BLaER1 treated with 17β-estradiol and CSF1 and Interleukin-3, amounts not matched to agents 10 nM and 100 nM (cell line): ENCODE measurements at regions not wholly inside any gene's neighbourhood (a gene's known extent, or its start where the extent isn't known, plus 50 kb on each side); places are given as distances from the start of the nearest gene placed in this dataset.

Experiments used
- H3K27ac ChIP-seq, 11 experiments: shearing (Covaris generic); formaldehyde crosslinking; 2 replicates each; pipeline ENCODE4 v1.8.1; 2022
- H3K27me3 ChIP-seq, 11 experiments: shearing (Covaris generic); formaldehyde crosslinking; 2 replicates each; pipeline ENCODE4 v1.8.1; 2022
- H3K36me3 ChIP-seq, 11 experiments: shearing (Covaris generic); formaldehyde crosslinking; 2 replicates each; pipeline ENCODE4 v1.8.1; 2022
- H3K4me1 ChIP-seq, 10 experiments: shearing (Covaris generic); formaldehyde crosslinking; 2 replicates each; pipeline ENCODE4 v1.8.1; 2022
- H3K4me2 ChIP-seq, 11 experiments: shearing (Covaris generic); formaldehyde crosslinking; 2 replicates each; pipeline ENCODE4 v1.8.1; 2022
- H3K4me3 ChIP-seq, 10 experiments: shearing (Covaris generic); formaldehyde crosslinking; 2 replicates each; pipeline ENCODE4 v1.8.1; 2022
- H3K9ac ChIP-seq, 11 experiments: shearing (Covaris generic); formaldehyde crosslinking; 2 replicates each; pipeline ENCODE4 v1.8.1; 2022
- H3K9me3 ChIP-seq, 11 experiments: shearing (Covaris generic); formaldehyde crosslinking; replicated peaks in 1 of 11; 2 replicates each; pipeline ENCODE4 v1.8.1; 2022
- H4K20me1 ChIP-seq, 11 experiments: shearing (Covaris generic); formaldehyde crosslinking; 2 replicates each; pipeline ENCODE4 v1.8.1; 2022
- Cebpa-rat ChIP-seq, 11 experiments: shearing (Covaris generic); IDR thresholded peaks; 2 replicates each; pipeline ENCODE4 v1.8.1; 2022

DNA sequence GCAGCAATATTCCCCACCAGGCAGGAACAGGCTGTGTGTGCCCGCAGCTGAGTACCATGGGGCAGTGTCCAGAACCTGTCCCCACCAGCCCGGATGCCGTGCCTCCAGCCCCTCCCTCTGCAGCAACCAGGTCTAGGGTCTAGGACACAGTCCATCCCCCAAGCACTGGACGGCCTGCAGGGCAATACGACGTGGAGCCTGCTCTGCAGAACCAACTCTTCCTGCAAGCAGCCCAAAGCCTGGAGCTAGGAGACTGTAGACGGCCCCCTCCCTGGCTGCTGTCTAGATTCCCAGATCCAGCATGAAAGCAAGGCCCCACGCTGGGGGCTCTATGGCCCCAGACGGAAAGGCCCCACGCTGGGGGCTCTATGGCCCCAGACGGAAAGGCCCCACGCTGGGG lies 128.2 kb upstream of the AFDN start:
- Histone ChIP-seq H3K36me3 (no peaks in the 10 kb centered on the region), H3K4me1 (peaks cover 48 to 76% (median 59%) of the 10 kb centered on the region in 10 experiments), H3K27me3 (no peaks in the 10 kb centered on the region), H3K4me2 (peak overlapping the region; percentile 88 to 96 (median 91)), H4K20me1 (no peaks in the 10 kb centered on the region), H3K9ac (peak overlapping the region; percentile 75 to 89 (median 85); a peak in 21 of 22 replicates), H3K9me3 (peaks cover 0 to 4% (median 0%) of the 10 kb centered on the region in 11 experiments; a peak in 5 of 22 replicates), H3K27ac (peak overlapping the region; percentile 86 to 99 (median 95)), H3K4me3 (peak overlapping the region in 8 of 10 experiments; percentile 10 to 59 (median 46); a peak in 11 of 20 replicates)
- TF ChIP-seq Cebpa-rat (IDR thresholded peaks at IDR 0.05): no peak

DNA sequence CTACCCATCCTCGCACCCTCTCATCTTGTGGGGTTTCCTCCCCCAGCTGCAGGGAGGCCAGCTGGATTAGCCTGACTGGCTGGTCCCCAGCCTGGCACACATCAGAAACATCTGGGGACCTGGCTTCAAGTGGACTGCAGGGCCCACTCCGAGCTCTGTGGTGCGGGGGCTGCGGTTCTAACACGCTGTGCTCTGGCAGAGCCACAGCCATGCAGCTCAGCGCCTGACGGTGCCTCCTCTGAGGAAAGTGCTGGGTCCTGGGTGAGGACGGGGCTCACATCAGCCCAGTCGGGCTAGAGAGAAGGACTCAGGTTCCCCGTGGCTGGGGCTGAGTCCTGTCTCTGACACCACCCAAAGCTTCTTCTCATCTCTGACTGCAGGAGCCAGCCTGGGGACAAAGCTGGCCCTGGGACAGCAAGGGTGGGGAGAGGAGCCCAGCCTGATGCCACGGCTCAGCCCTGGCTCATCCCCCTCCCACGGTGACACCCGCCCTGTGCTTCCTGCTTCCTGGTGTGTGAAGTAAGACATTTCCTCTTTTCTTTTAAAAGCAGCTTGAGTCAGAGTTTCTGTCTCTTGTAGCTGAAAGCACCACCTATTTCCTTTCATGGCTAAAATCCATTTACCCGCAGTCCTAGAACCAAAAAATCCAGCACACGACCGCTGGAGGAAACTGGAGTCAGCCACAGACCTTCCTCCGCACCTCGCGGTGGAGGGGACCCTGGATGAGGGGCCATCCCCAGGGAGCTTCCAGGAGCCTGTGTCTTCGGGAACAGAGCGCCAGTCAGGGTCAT lies 127.4 kb upstream of the AFDN start:
- TF ChIP-seq Cebpa-rat (IDR thresholded peaks at IDR 0.05): peak in 4 of 11 experiments; percentile 22 to 76 (median 36); a peak in 2 of 22 replicates
- Histone ChIP-seq H3K9me3 (no peaks in the 10 kb centered on the region), H3K27me3 (peaks cover 0 to 4% (median under 1%) of the 10 kb centered on the region in 11 experiments; a peak in 3 of 22 replicates), H3K9ac (peak overlapping the region; percentile 75 to 89 (median 85)), H3K4me1 (peaks cover 48 to 79% (median 64%) of the 10 kb centered on the region in 10 experiments), H3K4me3 (peak overlapping the region; percentile 10 to 59 (median 44); a peak in 15 of 20 replicates), H3K27ac (peak overlapping the region; percentile 86 to 99 (median 95)), H4K20me1 (no peaks in the 10 kb centered on the region), H3K4me2 (peak overlapping the region; percentile 88 to 96 (median 91)), H3K36me3 (no peaks in the 10 kb centered on the region)

DNA sequence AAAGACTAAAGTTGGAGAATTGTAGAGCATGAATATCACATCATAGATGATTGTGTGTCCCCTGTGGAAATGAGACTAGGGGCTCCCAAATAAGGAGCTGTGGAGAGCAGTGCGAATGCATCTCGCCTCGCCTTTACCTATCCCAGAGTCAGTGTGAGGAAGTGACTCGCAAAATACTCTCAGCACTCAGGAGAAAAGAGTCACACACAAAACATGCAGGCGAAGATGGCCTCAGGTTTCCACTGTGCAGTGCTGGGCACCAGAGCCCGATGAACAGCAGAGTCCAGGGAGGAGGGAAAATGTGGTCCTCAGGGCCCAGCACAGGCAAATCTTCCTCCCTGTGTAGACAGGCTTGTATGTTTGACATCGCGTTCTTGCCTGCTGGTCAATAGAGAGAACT lies 126.5 kb upstream of the AFDN start:
- TF ChIP-seq Cebpa-rat (IDR thresholded peaks at IDR 0.05): no peak
- Histone ChIP-seq H3K27ac (peak overlapping the region; percentile 86 to 99 (median 95); a peak in 21 of 22 replicates), H4K20me1 (no peaks in the 10 kb centered on the region), H3K36me3 (no peaks in the 10 kb centered on the region), H3K9ac (peak overlapping the region in 10 of 11 experiments; percentile 79 to 89 (median 86); a peak in 19 of 22 replicates), H3K9me3 (no peaks in the 10 kb centered on the region), H3K4me3 (peak overlapping the region in 3 of 10 experiments; percentile 2 to 57 (median 47); a peak in 3 of 20 replicates), H3K4me1 (peaks cover 53 to 87% (median 73%) of the 10 kb centered on the region in 10 experiments), H3K27me3 (peaks cover 0 to 13% (median 9%) of the 10 kb centered on the region in 11 experiments; a peak in 16 of 22 replicates), H3K4me2 (peak overlapping the region; percentile 88 to 96 (median 91))

DNA sequence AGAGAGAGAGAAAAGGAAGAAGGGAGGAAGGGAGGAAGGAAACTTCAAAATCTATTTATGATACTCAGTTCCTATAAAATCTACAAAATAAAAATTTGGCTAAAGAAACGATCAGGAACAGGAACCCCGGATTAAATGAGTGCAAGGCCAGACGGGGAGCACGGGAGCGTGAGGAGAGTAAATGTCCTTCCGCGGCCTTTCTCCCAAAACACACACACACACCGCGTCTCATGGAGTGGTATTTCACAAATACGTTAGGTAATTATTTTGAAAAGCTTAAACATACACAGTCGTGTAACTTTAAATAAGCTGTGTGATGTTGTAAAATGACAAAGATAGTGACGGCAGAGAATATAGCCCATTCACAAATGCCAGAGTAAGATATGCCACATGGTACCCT lies 125.7 kb upstream of the AFDN start:
- Histone ChIP-seq H3K27me3 (peaks cover 4 to 20% (median 15%) of the 10 kb centered on the region in 11 experiments; a peak in 16 of 22 replicates), H3K36me3 (no peaks in the 10 kb centered on the region), H3K9ac (no peak overlapping the region), H3K27ac (peak overlapping the region in 4 of 11 experiments; percentile 38 to 98 (median 95); a peak in 4 of 22 replicates), H3K9me3 (no peaks in the 10 kb centered on the region), H4K20me1 (no peaks in the 10 kb centered on the region), H3K4me2 (peak overlapping the region; percentile 88 to 96 (median 91)), H3K4me1 (peaks cover 61 to 92% (median 80%) of the 10 kb centered on the region in 10 experiments), H3K4me3 (no peak overlapping the region)
- TF ChIP-seq Cebpa-rat (IDR thresholded peaks at IDR 0.05): no peak

DNA sequence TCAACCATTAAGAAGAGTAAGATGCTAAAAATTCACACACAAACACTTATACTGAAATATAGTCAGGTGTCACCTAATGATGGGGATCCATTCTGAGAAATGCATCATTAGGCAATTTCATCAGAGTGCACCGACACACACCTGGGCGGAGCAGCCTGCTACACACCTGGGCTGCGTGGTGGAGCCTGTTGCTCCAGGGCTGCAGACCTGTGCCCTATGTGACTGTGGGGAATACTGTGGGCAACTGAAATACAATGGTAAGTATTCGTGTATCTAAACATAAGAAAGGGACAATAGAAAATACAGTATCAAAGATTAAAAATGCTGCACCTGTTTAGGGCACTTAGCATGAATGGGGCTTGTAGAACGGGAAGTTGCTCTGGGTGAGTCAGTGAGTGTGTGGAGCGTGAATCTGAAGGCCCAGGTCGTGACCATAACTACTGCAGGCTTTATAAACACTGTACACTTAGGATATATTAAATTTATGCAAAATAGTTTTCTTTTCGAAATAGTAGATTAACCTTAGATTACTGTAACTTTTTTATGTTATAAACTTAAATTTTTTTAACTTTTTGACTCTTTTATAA lies 124.4 kb upstream of the AFDN start:
- no peaks in the 10 kb centered on the region for H3K36me3 ChIP-seq
- no peaks in the 10 kb centered on the region for H3K9me3 ChIP-seq
- no peak overlapping the region for H3K9ac ChIP-seq
- no peak overlapping the region for H3K4me3 ChIP-seq
- no peaks in the 10 kb centered on the region for H4K20me1 ChIP-seq
- peaks cover 63 to 93% (median 84%) of the 10 kb centered on the region in 10 experiments for H3K4me1 ChIP-seq
- H3K4me2 ChIP-seq: peak overlapping the region in 10 of 11 experiments; percentile 8 to 90 (median 18); a peak in 14 of 22 replicates
- TF ChIP-seq Cebpa-rat (IDR thresholded peaks at IDR 0.05): no peak
- H3K27ac ChIP-seq: no peak overlapping the region
- peaks cover 13 to 33% (median 26%) of the 10 kb centered on the region in 11 experiments; a peak in 19 of 22 replicates for H3K27me3 ChIP-seq

- H3K4me2 ChIP-seq: peak overlapping the region in 7 of 11 experiments; percentile 2 to 88 (median 6); a peak in 5 of 22 replicates
- peaks cover 14 to 43% (median 36%) of the 10 kb centered on the region in 11 experiments; a peak in 20 of 22 replicates for H3K27me3 ChIP-seq
- H4K20me1 ChIP-seq: no peaks in the 10 kb centered on the region; a peak in 1 of 22 replicates
- H3K36me3 ChIP-seq: no peaks in the 10 kb centered on the region
- H3K27ac ChIP-seq: no peak overlapping the region
- H3K4me3 ChIP-seq: no peak overlapping the region
- peaks cover 53 to 84% (median 74%) of the 10 kb centered on the region in 10 experiments for H3K4me1 ChIP-seq
- no peaks in the 10 kb centered on the region for H3K9me3 ChIP-seq
- H3K9ac ChIP-seq: no peak overlapping the region
- no peak for TF ChIP-seq Cebpa-rat (IDR thresholded peaks at IDR 0.05)
Measured at GRCh38 chr6:167703347-167703746, 123.4 kb upstream of the AFDN start.

DNA sequence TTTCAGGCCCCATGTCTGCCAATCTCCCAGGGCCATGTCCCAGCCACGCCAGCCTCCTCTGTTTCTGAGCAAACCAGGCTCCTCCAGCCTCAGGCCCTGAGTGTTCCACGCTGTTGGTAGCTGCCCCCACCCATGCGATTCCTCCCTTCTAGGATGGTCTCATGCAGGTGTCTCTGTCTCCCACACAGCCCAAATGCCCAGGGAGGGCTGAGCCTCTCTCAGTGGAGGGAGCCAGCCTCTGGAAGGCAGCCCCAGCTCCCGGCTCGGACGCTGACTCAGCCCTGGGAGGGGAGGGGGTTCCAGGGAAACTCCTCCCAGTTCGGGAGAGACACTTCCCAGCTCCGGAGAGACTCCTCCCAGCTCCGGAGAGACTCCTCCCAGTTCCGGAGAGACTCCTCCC lies 122.9 kb upstream of the AFDN start:
- Histone ChIP-seq H3K4me2 (peak overlapping the region in 8 of 11 experiments; percentile 2 to 88 (median 10); a peak in 5 of 22 replicates), H4K20me1 (no peaks in the 10 kb centered on the region; a peak in 1 of 22 replicates), H3K9ac (no peak overlapping the region), H3K4me3 (no peak overlapping the region), H3K27me3 (peaks cover 14 to 47% (median 41%) of the 10 kb centered on the region in 11 experiments; a peak in 20 of 22 replicates), H3K27ac (no peak overlapping the region), H3K36me3 (no peaks in the 10 kb centered on the region), H3K9me3 (no peaks in the 10 kb centered on the region), H3K4me1 (peaks cover 48 to 84% (median 71%) of the 10 kb centered on the region in 10 experiments)
- TF ChIP-seq Cebpa-rat (IDR thresholded peaks at IDR 0.05): no peak

DNA sequence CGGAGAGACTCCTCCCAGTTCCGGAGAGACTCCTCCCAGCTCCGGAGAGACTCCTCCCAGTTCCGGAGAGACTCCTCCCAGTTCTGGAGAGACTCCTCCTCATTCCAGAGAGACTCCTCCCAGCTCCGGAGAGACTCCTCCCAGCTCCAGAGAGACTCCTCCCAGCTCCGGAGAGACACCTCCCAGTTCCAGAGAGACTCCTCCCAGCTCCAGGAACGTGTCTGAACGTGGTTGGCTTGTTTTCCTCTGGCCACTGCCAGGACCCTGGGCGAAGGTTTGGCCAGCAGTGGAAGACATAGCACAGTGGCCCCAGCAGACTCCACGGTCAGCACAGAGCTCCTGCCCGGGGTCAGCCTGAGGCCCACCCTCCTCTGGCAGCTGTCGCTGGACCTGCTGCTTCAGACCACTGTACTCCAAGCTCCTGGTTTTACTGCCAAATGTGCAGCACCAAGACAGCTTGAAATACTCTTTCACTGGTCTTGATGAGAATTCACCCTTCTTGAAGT lies 122.3 kb upstream of the AFDN start:
- Histone ChIP-seq H3K36me3 (no peaks in the 10 kb centered on the region), H3K9me3 (no peaks in the 10 kb centered on the region), H3K4me2 (peak overlapping the region in 10 of 11 experiments; percentile 57 to 88 (median 76); a peak in 18 of 22 replicates), H3K4me3 (no peak overlapping the region), H3K4me1 (peaks cover 42 to 80% (median 68%) of the 10 kb centered on the region in 10 experiments), H3K27ac (no peak overlapping the region), H4K20me1 (no peaks in the 10 kb centered on the region; a peak in 1 of 22 replicates), H3K9ac (no peak overlapping the region), H3K27me3 (peaks cover 14 to 50% (median 43%) of the 10 kb centered on the region in 11 experiments; a peak in 20 of 22 replicates)
- no peak for TF ChIP-seq Cebpa-rat (IDR thresholded peaks at IDR 0.05)
